Thoracic aorta (tissue), 2 donors: ENCODE measurements at regions not wholly inside any gene's neighbourhood (a gene's known extent, or its start where the extent isn't known, plus 50 kb on each side); places are given as distances from the start of the nearest gene placed in this dataset.
"Not testable (repeated sequence)": the region's sequence is repeated elsewhere in the genome, so short reads cannot be mapped to it uniquely, and the experiment has no call there.

Experiments
- ATAC-seq: fragments of 150-250 bp; one replicate; pipeline ENCODE4 v1.8.0; 2017; ENCODE audit warnings: low read depth; ENCODE audit not compliant: insufficient number of reproducible peaks, low FRiP score
- DNase-seq: peaks from one replicate; pipeline ENCODE4 v3.0.0-alpha.2; 2020; ENCODE audit warnings: low spot score
- H3K27ac ChIP-seq, 2 donors: fragments of 200-600 bp; sonication (generic); 1 replicate in 1 of 2; 2 replicates in 1 of 2; pipeline ENCODE4 v1.5.1; 2016; ENCODE audit warnings: mild to moderate bottlenecking in 2 of 2, moderate library complexity in 2 of 2
- H3K27me3 ChIP-seq: fragments of 200-600 bp; sonication (generic); replicated peaks from 2 replicates; pipeline ENCODE4 v1.6.0; 2016; ENCODE audit warnings: mild to moderate bottlenecking; ENCODE audit not compliant: insufficient read depth
- H3K36me3 ChIP-seq: fragments of 200-600 bp; sonication (generic); one replicate; pipeline ENCODE4 v1.5.1; 2016
- H3K4me1 ChIP-seq, 2 donors: fragments of 200-600 bp; sonication (generic); 1 replicate in 1 of 2; 2 replicates in 1 of 2; pipeline versions ENCODE4 v1.5.1 to v1.6.0; 2016; ENCODE audit warnings: low read depth in 2 of 2, mild to moderate bottlenecking in 1 of 2; ENCODE audit not compliant: control insufficient read depth in 1 of 2
- H3K4me3 ChIP-seq: fragments of 200-600 bp; sonication (generic); 2 replicates; pipeline ENCODE4 v1.5.1; 2016; ENCODE audit warnings: mild to moderate bottlenecking
- H3K9me3 ChIP-seq: fragments of 200-600 bp; sonication (generic); 2 replicates; pipeline ENCODE4 v1.5.1; 2016
- CTCF ChIP-seq: fragments of 200-600 bp; sonication (generic); IDR thresholded peaks from one replicate; pipeline ENCODE4 v1.5.1; 2019; ENCODE audit warnings: antibody characterized with exemption

GRCh38 chr15:83372434-83372891, 74.7 kb upstream of the SH3GL3 start:
- Histone ChIP-seq H3K9me3 (no peaks in the 10 kb centered on the region), H3K27me3 (no peaks in the 10 kb centered on the region), H3K27ac (no peak overlapping the region), H3K4me1 (no peaks in the 10 kb centered on the region), H3K36me3 (no peaks in the 10 kb centered on the region), H3K4me3 (no peak overlapping the region)
- ATAC-seq (no peak), DNase-seq (no peak)
- no peak for TF ChIP-seq CTCF

DNA sequence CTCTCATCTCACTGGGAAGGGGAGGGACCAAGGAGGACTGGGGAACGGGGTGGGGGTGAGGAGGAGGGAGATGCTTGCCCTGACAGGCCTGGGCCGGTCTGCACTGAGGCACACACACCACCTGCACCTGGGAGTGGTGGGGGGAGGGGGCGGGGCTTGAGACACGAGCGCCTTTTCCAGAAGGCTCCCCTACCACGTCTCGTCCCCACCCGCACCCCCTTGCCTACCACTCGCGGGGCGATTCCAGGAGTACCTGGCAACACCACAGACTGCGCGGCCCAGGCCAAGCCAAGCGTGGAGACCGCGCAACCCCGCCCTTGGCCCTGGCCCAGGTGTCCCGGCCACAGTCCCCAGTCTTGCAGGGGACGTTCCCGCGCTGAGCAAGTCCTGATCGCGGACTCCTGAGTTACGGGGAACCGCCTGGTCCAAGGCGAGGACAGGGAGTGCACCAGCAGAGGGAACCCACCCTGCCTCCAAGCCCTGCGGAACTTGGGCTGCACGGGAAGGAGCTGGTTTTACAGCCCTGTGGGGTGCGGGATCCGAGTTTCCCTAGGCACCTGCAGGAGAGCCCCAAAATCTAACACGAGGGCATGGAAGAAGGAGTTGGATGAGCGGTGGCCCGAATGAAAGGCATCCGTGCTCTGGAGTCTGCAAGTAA, 68.1 kb upstream of the SH3GL3 start:
- no peaks in the 10 kb centered on the region for H3K36me3 ChIP-seq
- H3K27ac ChIP-seq = no peak overlapping the region
- H3K4me1 ChIP-seq = no peaks in the 10 kb centered on the region
- ATAC-seq = no peak
- H3K9me3 ChIP-seq = no peaks in the 10 kb centered on the region
- DNase-seq = no peak
- no peak overlapping the region for H3K4me3 ChIP-seq
- H3K27me3 ChIP-seq = no peaks in the 10 kb centered on the region
- no peak for TF ChIP-seq CTCF

GRCh38 chr15:83379579-83379959, 67.6 kb upstream of the SH3GL3 start:
- H3K27me3 ChIP-seq = no peaks in the 10 kb centered on the region
- no peaks in the 10 kb centered on the region for H3K9me3 ChIP-seq
- no peak overlapping the region for H3K27ac ChIP-seq
- H3K36me3 ChIP-seq = no peaks in the 10 kb centered on the region
- TF ChIP-seq CTCF = no peak
- no peak for DNase-seq
- H3K4me3 ChIP-seq = no peak overlapping the region
- no peak for ATAC-seq
- H3K4me1 ChIP-seq = no peaks in the 10 kb centered on the region

GRCh38 chr15:83380059-83380458, 67.1 kb upstream of the SH3GL3 start:
- Histone ChIP-seq H3K9me3 (no peaks in the 10 kb centered on the region), H3K27ac (no peak overlapping the region), H3K4me3 (no peak overlapping the region), H3K36me3 (no peaks in the 10 kb centered on the region), H3K4me1 (no peaks in the 10 kb centered on the region), H3K27me3 (no peaks in the 10 kb centered on the region)
- DNase-seq = no peak
- TF ChIP-seq CTCF = no peak
- no peak for ATAC-seq

- Histone ChIP-seq H3K27ac (no peak overlapping the region), H3K27me3 (no peaks in the 10 kb centered on the region)
These were observed 66.5 kb upstream of the SH3GL3 start for GRCh38 chr15:83380682-83381081.

GRCh38 chr15:83383608-83384139, 63.5 kb upstream of the SH3GL3 start:
- H3K27ac ChIP-seq, H3K4me1 ChIP-seq, H3K36me3 ChIP-seq, H3K4me3 ChIP-seq, H3K27me3 ChIP-seq, DNase-seq, ATAC-seq, H3K9me3 ChIP-seq: not testable (repeated sequence)

More at GRCh38 chr15:83380682-83381081, 66.5 kb upstream of the SH3GL3 start:
- no peaks in the 10 kb centered on the region for H3K4me1 ChIP-seq
- ATAC-seq = no peak
- H3K36me3 ChIP-seq = no peaks in the 10 kb centered on the region
- no peaks in the 10 kb centered on the region for H3K9me3 ChIP-seq
- no peak for TF ChIP-seq CTCF
- no peak overlapping the region for H3K4me3 ChIP-seq
- no peak for DNase-seq
